WTC11 (cell line): ENCODE measurements at regions not wholly inside any gene's neighbourhood (a gene's known extent, or its start where the extent isn't known, plus 50 kb on each side); places are given as distances from the start of the nearest gene placed in this dataset.

Experiments used
- ATAC-seq: fragments of 200-7000 bp; cut with Tn5 transposase; 2 replicates; pipeline ENCODE4 v1.10.0; 2021; ENCODE audit warnings: mild to moderate bottlenecking, moderate library complexity
- CTCF ChIA-PET: fragments of 300-600 bp; sonication (Branson Sonifier 250); formaldehyde crosslinking; loops from one replicate; lab custom pipeline; 2021; ENCODE audit warnings: antibody characterized with exemption; lab: Charles Lee
- POLR2A ChIA-PET: fragments of 350-600 bp; sonication (Branson Sonifier 250); formaldehyde crosslinking; loops from one replicate; lab custom pipeline; 2021; ENCODE audit warnings: antibody characterized with exemption; lab: Charles Lee
- DNase-seq: peaks from one replicate; pipeline ENCODE4 v3.0.0; 2021; ENCODE audit warnings: low spot score
- H3K27ac Mint-ChIP-seq: 2 replicates; pipeline ENCODE4 v1.8.0; 2021; ENCODE audit warnings: mixed read lengths
- H3K27me3 Mint-ChIP-seq: 2 replicates; pipeline ENCODE4 v1.8.0; 2021; ENCODE audit warnings: low read depth, mild to moderate bottlenecking, moderate library complexity, mixed read lengths
- H3K36me3 Mint-ChIP-seq: 2 replicates; pipeline ENCODE4 v1.8.0; 2021; ENCODE audit warnings: mixed read lengths
- H3K4me1 Mint-ChIP-seq: 2 replicates; pipeline ENCODE4 v1.8.0; 2022; ENCODE audit warnings: mixed read lengths
- H3K4me3 Mint-ChIP-seq: 2 replicates; pipeline ENCODE4 v1.8.0; 2021; ENCODE audit warnings: mild to moderate bottlenecking, moderate library complexity, mixed read lengths
- H3K9me3 Mint-ChIP-seq: 2 replicates; pipeline ENCODE4 v1.8.0; 2021; ENCODE audit warnings: mixed read lengths
- CBFB ChIP-seq: sonication (generic); formaldehyde crosslinking; IDR thresholded peaks from 2 replicates; pipeline ENCODE4 v1.8.1; 2022; ENCODE audit warnings: mild to moderate bottlenecking, low read depth, missing genetic modification reagents
- CDX4 ChIP-seq: fragments of 250-450 bp; sonication (Bioruptor Pico); IDR thresholded peaks from 2 replicates; pipeline ENCODE4 v1.9.0; 2021; ENCODE audit warnings: moderate library complexity, mild to moderate bottlenecking, inconsistent platforms, borderline replicate concordance
- EMX1 ChIP-seq: fragments of 250-450 bp; sonication (Bioruptor Pico); IDR thresholded peaks from 2 replicates; pipeline ENCODE4 v1.8.0; 2021; ENCODE audit warnings: mild to moderate bottlenecking
- ETV6 ChIP-seq: sonication (generic); formaldehyde crosslinking; IDR thresholded peaks from 2 replicates; pipeline ENCODE4 v1.8.1; 2022; ENCODE audit warnings: mild to moderate bottlenecking, missing genetic modification reagents
- FOXK1 ChIP-seq: sonication (generic); formaldehyde crosslinking; IDR thresholded peaks from 2 replicates; pipeline ENCODE4 v1.8.0; 2022; ENCODE audit warnings: mild to moderate bottlenecking, moderate library complexity, missing genetic modification reagents
- GTF2I ChIP-seq: fragments of 250-450 bp; sonication (Bioruptor Pico); conservative IDR thresholded peaks from 2 replicates; pipeline ENCODE4 v1.4.0; 2021; ENCODE audit warnings: mild to moderate bottlenecking
- MLX ChIP-seq: sonication (generic); formaldehyde crosslinking; IDR thresholded peaks from 2 replicates; pipeline ENCODE4 v1.8.1; 2023; ENCODE audit warnings: mild to moderate bottlenecking, missing genetic modification reagents, moderate library complexity
- MYBL2 ChIP-seq: sonication (generic); formaldehyde crosslinking; IDR thresholded peaks from 2 replicates; pipeline ENCODE4 v1.8.1; 2023; ENCODE audit warnings: mild to moderate bottlenecking, moderate library complexity, missing genetic modification reagents
- NFE2L1 ChIP-seq: sonication (generic); formaldehyde crosslinking; IDR thresholded peaks from 2 replicates; pipeline ENCODE4 v1.8.1; 2023; ENCODE audit warnings: missing genetic modification reagents
- NR1H2 ChIP-seq: sonication (generic); formaldehyde crosslinking; IDR thresholded peaks from 2 replicates; pipeline ENCODE4 v1.9.0; 2021; ENCODE audit warnings: mild to moderate bottlenecking, moderate library complexity, missing genetic modification reagents
- PRRX2 ChIP-seq: fragments of 250-450 bp; sonication (Bioruptor Pico); IDR thresholded peaks from 2 replicates; pipeline ENCODE4 v1.8.0; 2021; ENCODE audit warnings: mild to moderate bottlenecking
- RORB ChIP-seq: fragments of 250-450 bp; sonication (Bioruptor Pico); IDR thresholded peaks from 2 replicates; pipeline ENCODE4 v1.9.0; 2021; ENCODE audit warnings: mild to moderate bottlenecking
- SMAD4 ChIP-seq: sonication (generic); formaldehyde crosslinking; IDR thresholded peaks from 2 replicates; pipeline ENCODE4 v1.8.0; 2022; ENCODE audit warnings: mild to moderate bottlenecking, missing genetic modification reagents
- SOX15 ChIP-seq: fragments of 250-450 bp; sonication (Bioruptor Pico); IDR thresholded peaks from 2 replicates; pipeline ENCODE4 v1.9.0; 2021; ENCODE audit warnings: mild to moderate bottlenecking
- SP1 ChIP-seq: sonication (generic); formaldehyde crosslinking; conservative IDR thresholded peaks from 2 replicates; pipeline ENCODE4 v1.8.1; 2022; ENCODE audit warnings: missing genetic modification reagents
- ZNF121 ChIP-seq: sonication (generic); formaldehyde crosslinking; IDR thresholded peaks from 2 replicates; pipeline ENCODE4 v1.8.0; 2023; ENCODE audit warnings: missing genetic modification reagents
- ZNF232 ChIP-seq: sonication (generic); formaldehyde crosslinking; IDR thresholded peaks from 2 replicates; pipeline ENCODE4 v1.8.0; 2022; ENCODE audit warnings: mild to moderate bottlenecking, missing genetic modification reagents
- ZNF317 ChIP-seq: sonication (generic); formaldehyde crosslinking; IDR thresholded peaks from 2 replicates; pipeline ENCODE4 v1.8.1; 2023; ENCODE audit warnings: low read depth, mild to moderate bottlenecking, moderate library complexity, missing genetic modification reagents, borderline replicate concordance
- ZNF423 ChIP-seq: fragments of 250-450 bp; sonication (Bioruptor Pico); IDR thresholded peaks from 2 replicates; pipeline ENCODE4 v2.1.2; 2022; ENCODE audit warnings: mild to moderate bottlenecking, moderate library complexity
- ZNF512 ChIP-seq: sonication (generic); formaldehyde crosslinking; IDR thresholded peaks from 2 replicates; pipeline ENCODE4 v1.8.1; 2022; ENCODE audit warnings: missing genetic modification reagents, borderline replicate concordance
- TF ChIP-seq, protein P1 (sequence below): sonication (generic); formaldehyde crosslinking; IDR thresholded peaks from 2 replicates; pipeline ENCODE4 v1.8.0; 2022; ENCODE audit warnings: mild to moderate bottlenecking, missing genetic modification reagents
- TF ChIP-seq, protein P2 (sequence below): sonication (generic); formaldehyde crosslinking; conservative IDR thresholded peaks from 2 replicates; pipeline ENCODE4 v1.8.1; 2022; ENCODE audit warnings: mild to moderate bottlenecking, missing genetic modification reagents
- TF ChIP-seq, protein P3 (sequence below): sonication (generic); formaldehyde crosslinking; IDR thresholded peaks from 2 replicates; pipeline ENCODE4 v1.8.1; 2022; ENCODE audit warnings: low read depth, missing genetic modification reagents, borderline replicate concordance
- TF ChIP-seq, protein P4 (sequence below): sonication (generic); formaldehyde crosslinking; IDR thresholded peaks from 2 replicates; pipeline ENCODE4 v1.8.0; 2022; ENCODE audit warnings: missing genetic modification reagents
- TF ChIP-seq, protein P5 (sequence below): sonication (generic); formaldehyde crosslinking; IDR thresholded peaks from 2 replicates; pipeline ENCODE4 v1.8.1; 2023; ENCODE audit warnings: mild to moderate bottlenecking, missing genetic modification reagents, moderate library complexity

GRCh38 chr5:124264499-124264898, 481.9 kb downstream of the ZNF608 start:
- Mint-ChIP-seq H3K36me3 (no peaks in the 10 kb centered on the region), H3K9me3 (peaks cover 13% of the 10 kb centered on the region), H3K4me1 (peaks cover 10% of the 10 kb centered on the region), H3K27ac (no peak overlapping the region), H3K27me3 (peaks cover 29% of the 10 kb centered on the region), H3K4me3 (no peak overlapping the region)
- POLR2A ChIA-PET, result no interaction called here
- TF ChIP-seq, protein P1, sequence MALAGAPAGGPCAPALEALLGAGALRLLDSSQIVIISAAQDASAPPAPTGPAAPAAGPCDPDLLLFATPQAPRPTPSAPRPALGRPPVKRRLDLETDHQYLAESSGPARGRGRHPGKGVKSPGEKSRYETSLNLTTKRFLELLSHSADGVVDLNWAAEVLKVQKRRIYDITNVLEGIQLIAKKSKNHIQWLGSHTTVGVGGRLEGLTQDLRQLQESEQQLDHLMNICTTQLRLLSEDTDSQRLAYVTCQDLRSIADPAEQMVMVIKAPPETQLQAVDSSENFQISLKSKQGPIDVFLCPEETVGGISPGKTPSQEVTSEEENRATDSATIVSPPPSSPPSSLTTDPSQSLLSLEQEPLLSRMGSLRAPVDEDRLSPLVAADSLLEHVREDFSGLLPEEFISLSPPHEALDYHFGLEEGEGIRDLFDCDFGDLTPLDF (CRISPR knock-in tag), result no peak
- no peak for TF ChIP-seq FOXK1 (CRISPR knock-in tag)
- TF ChIP-seq SMAD4 (CRISPR knock-in tag), result no peak
- TF ChIP-seq ZNF512 (CRISPR knock-in tag), result no peak
- TF ChIP-seq ZNF121 (CRISPR knock-in tag), result no peak
- TF ChIP-seq GTF2I, result no peak
- no peak for TF ChIP-seq ZNF232 (CRISPR knock-in tag)
- TF ChIP-seq ZNF317 (CRISPR knock-in tag), result no peak
- TF ChIP-seq SOX15 (CRISPR knock-in tag), result no peak
- TF ChIP-seq EMX1 (CRISPR knock-in tag), result no peak
- TF ChIP-seq CBFB (CRISPR knock-in tag), result no peak
- TF ChIP-seq RORB (CRISPR knock-in tag), result no peak
- no peak for TF ChIP-seq SP1 (CRISPR knock-in tag)
- no peak for TF ChIP-seq CDX4 (CRISPR knock-in tag)
- no peak for TF ChIP-seq MLX (CRISPR knock-in tag)
- TF ChIP-seq, protein P2, sequence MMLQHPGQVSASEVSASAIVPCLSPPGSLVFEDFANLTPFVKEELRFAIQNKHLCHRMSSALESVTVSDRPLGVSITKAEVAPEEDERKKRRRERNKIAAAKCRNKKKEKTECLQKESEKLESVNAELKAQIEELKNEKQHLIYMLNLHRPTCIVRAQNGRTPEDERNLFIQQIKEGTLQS (CRISPR knock-in tag), result no peak
- DNase-seq, result no peak
- CTCF ChIA-PET, result interaction anchor here (1.4 kb wide), 1 partner anchor 222 kb away, joined by 3 read pairs; no protein-coding TSS in a partner anchor
- ATAC-seq, result no peak

GRCh38 chr5:124263680-124264491, 482.6 kb downstream of the ZNF608 start:
- ChIA-PET POLR2A (interaction anchor here (0.5 kb wide), 1 partner anchor 395 kb away, joined by 3 read pairs; no protein-coding TSS in a partner anchor), CTCF (interaction anchor here (0.6 to 1.4 kb wide), 2 partner anchors 26 to 222 kb away, joined by 3 to 4 read pairs; no protein-coding TSS in a partner anchor)
- DNase-seq (peak; percentile 14), ATAC-seq (peak; percentile 76)
- H3K36me3 Mint-ChIP-seq, result no peaks in the 10 kb centered on the region
- H3K4me3 Mint-ChIP-seq, result no peak overlapping the region
- H3K9me3 Mint-ChIP-seq, result peaks cover 13% of the 10 kb centered on the region
- H3K4me1 Mint-ChIP-seq, result peaks cover 12% of the 10 kb centered on the region
- peaks cover 29% of the 10 kb centered on the region for H3K27me3 Mint-ChIP-seq
- no peak overlapping the region for H3K27ac Mint-ChIP-seq
- TF ChIP-seq, protein P3, sequence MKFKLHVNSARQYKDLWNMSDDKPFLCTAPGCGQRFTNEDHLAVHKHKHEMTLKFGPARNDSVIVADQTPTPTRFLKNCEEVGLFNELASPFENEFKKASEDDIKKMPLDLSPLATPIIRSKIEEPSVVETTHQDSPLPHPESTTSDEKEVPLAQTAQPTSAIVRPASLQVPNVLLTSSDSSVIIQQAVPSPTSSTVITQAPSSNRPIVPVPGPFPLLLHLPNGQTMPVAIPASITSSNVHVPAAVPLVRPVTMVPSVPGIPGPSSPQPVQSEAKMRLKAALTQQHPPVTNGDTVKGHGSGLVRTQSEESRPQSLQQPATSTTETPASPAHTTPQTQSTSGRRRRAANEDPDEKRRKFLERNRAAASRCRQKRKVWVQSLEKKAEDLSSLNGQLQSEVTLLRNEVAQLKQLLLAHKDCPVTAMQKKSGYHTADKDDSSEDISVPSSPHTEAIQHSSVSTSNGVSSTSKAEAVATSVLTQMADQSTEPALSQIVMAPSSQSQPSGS (CRISPR knock-in tag), result no peak
- no peak for TF ChIP-seq NR1H2
- no peak for TF ChIP-seq SOX15 (CRISPR knock-in tag)
- TF ChIP-seq ZNF423 (CRISPR knock-in tag), result peak; percentile 72; the same call in 1 of the 2 replicates
- TF ChIP-seq ETV6 (CRISPR knock-in tag), result peak; percentile 56
- TF ChIP-seq, protein P4, sequence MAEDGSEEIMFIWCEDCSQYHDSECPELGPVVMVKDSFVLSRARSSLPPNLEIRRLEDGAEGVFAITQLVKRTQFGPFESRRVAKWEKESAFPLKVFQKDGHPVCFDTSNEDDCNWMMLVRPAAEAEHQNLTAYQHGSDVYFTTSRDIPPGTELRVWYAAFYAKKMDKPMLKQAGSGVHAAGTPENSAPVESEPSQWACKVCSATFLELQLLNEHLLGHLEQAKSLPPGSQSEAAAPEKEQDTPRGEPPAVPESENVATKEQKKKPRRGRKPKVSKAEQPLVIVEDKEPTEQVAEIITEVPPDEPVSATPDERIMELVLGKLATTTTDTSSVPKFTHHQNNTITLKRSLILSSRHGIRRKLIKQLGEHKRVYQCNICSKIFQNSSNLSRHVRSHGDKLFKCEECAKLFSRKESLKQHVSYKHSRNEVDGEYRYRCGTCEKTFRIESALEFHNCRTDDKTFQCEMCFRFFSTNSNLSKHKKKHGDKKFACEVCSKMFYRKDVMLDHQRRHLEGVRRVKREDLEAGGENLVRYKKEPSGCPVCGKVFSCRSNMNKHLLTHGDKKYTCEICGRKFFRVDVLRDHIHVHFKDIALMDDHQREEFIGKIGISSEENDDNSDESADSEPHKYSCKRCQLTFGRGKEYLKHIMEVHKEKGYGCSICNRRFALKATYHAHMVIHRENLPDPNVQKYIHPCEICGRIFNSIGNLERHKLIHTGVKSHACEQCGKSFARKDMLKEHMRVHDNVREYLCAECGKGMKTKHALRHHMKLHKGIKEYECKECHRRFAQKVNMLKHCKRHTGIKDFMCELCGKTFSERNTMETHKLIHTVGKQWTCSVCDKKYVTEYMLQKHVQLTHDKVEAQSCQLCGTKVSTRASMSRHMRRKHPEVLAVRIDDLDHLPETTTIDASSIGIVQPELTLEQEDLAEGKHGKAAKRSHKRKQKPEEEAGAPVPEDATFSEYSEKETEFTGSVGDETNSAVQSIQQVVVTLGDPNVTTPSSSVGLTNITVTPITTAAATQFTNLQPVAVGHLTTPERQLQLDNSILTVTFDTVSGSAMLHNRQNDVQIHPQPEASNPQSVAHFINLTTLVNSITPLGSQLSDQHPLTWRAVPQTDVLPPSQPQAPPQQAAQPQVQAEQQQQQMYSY (CRISPR knock-in tag), result no peak
- no peak for TF ChIP-seq PRRX2 (CRISPR knock-in tag)
- TF ChIP-seq FOXK1 (CRISPR knock-in tag), result 0 out of 2 replicates have a peak, but pooled peaks have one; percentile 33
- TF ChIP-seq MYBL2 (CRISPR knock-in tag), result 0 out of 2 replicates have a peak, but pooled peaks have one; percentile 35
- TF ChIP-seq, protein P5, sequence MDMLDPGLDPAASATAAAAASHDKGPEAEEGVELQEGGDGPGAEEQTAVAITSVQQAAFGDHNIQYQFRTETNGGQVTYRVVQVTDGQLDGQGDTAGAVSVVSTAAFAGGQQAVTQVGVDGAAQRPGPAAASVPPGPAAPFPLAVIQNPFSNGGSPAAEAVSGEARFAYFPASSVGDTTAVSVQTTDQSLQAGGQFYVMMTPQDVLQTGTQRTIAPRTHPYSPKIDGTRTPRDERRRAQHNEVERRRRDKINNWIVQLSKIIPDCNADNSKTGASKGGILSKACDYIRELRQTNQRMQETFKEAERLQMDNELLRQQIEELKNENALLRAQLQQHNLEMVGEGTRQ (CRISPR knock-in tag), result no peak
- 0 out of 2 replicates have a peak, but pooled peaks have one; percentile 45 for TF ChIP-seq NFE2L1 (CRISPR knock-in tag)
